Activated CD8-positive, alpha-beta T cell treated with anti-CD3 and anti-CD28 coated beads for 36 hours (primary cell): ENCODE measurements at regions not wholly inside any gene's neighbourhood (a gene's known extent, or its start where the extent isn't known, plus 50 kb on each side); places are given as distances from the start of the nearest gene placed in this dataset.

ENCODE experiments used
- ATAC-seq: fragments of 200-7000 bp; cut with Tn5 transposase; one replicate; pipeline ENCODE4 v1.10.0; 2021; ENCODE audit warnings: mild to moderate bottlenecking, moderate library complexity
- CTCF ChIA-PET: fragments of 350-600 bp; sonication (Branson Sonifier 250); formaldehyde crosslinking; loops from one replicate; lab custom pipeline; 2021; ENCODE audit warnings: antibody characterized with exemption; lab: Charles Lee
- POLR2A ChIA-PET: fragments of 350-600 bp; sonication (Branson Sonifier 250); formaldehyde crosslinking; loops from one replicate; lab custom pipeline; 2021; ENCODE audit warnings: antibody characterized with exemption; lab: Charles Lee
- DNase-seq: peaks from one replicate; pipeline ENCODE4 v3.0.0-alpha.2; 2020
- H3K27ac Mint-ChIP-seq: one replicate; pipeline ENCODE4 v1.8.0; 2021; ENCODE audit warnings: mild to moderate bottlenecking, mixed read lengths
- H3K27me3 Mint-ChIP-seq: one replicate; pipeline ENCODE4 v1.8.0; 2021; ENCODE audit warnings: mixed read lengths
- H3K36me3 Mint-ChIP-seq: one replicate; pipeline ENCODE4 v1.8.0; 2021; ENCODE audit warnings: low read depth, mixed read lengths
- H3K4me1 Mint-ChIP-seq: one replicate; pipeline ENCODE4 v1.8.0; 2021; ENCODE audit warnings: low read depth, mixed read lengths
- H3K4me3 Mint-ChIP-seq: one replicate; pipeline ENCODE4 v1.8.0; 2021; ENCODE audit warnings: mild to moderate bottlenecking, moderate library complexity, mixed read lengths
- H3K9me3 Mint-ChIP-seq: one replicate; pipeline ENCODE4 v1.8.0; 2021; ENCODE audit warnings: mixed read lengths
- intact Hi-C: fragments of 100-400 bp; cut with micrococcal nuclease; formaldehyde crosslinking; loops from one replicate; pipeline ENCODE4 v1.10.0; 2022
- TF ChIP-seq, protein P1 (sequence below): fragments of 200-600 bp; IDR thresholded peaks from one replicate; pipeline ENCODE4 v1.8.0; 2022; ENCODE audit warnings: antibody characterized with exemption, mild to moderate bottlenecking

DNA sequence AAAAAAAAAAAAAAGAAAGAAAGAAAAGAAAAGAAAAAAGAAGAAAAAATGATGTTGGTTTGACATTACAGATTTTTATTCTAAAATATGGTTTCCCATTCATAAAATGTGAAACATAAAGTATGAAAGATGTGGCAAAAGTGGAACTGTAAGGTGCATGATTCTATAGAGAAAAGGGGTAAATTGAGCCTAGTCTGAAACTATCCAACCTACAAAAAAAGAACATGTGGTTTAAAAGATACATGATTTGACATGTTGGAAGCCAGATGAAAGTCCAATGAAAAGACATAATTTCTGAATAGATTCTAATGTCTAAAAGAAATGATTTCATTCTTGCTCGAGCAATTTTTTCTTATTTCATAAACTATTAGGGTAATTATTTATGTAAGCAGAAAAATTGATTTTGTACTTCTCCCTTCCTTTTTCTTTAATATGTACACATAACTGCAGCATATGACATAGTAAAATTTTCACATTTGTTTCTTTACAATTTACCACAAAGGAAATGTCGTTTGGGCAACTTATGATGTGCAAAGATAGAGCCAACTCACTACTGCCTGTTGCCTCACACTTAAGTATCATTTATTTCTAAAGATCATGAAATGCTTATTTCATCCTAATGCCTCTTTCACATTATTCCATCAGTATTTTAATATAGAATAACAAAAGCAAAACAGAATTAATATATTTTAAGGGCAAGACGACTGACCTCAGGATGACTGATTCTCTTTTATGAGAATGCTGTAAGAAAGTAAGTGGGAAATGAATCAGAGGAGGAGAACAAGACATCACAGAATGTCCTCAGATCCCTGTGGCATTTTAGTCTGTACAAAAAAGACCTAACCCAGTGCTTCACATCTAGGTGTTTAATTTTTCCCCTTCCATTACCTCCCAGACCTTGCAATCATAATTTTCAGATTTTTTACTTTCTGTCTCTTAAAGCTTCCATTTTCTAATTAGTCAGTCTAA, 165.8 kb upstream of the HMCN1 start:
- ChIA-PET CTCF (interaction anchor here (1.2 to 2.5 kb wide), 4 partner anchors 26 to 101 kb away, joined by 3 to 10 read pairs (median 7); no protein-coding TSS in a partner anchor), POLR2A (no interaction called here)
- TF ChIP-seq, protein P1, sequence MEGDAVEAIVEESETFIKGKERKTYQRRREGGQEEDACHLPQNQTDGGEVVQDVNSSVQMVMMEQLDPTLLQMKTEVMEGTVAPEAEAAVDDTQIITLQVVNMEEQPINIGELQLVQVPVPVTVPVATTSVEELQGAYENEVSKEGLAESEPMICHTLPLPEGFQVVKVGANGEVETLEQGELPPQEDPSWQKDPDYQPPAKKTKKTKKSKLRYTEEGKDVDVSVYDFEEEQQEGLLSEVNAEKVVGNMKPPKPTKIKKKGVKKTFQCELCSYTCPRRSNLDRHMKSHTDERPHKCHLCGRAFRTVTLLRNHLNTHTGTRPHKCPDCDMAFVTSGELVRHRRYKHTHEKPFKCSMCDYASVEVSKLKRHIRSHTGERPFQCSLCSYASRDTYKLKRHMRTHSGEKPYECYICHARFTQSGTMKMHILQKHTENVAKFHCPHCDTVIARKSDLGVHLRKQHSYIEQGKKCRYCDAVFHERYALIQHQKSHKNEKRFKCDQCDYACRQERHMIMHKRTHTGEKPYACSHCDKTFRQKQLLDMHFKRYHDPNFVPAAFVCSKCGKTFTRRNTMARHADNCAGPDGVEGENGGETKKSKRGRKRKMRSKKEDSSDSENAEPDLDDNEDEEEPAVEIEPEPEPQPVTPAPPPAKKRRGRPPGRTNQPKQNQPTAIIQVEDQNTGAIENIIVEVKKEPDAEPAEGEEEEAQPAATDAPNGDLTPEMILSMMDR: no peak
- Mint-ChIP-seq H3K27me3 (no peaks in the 10 kb centered on the region), H3K9me3 (peaks cover 5% of the 10 kb centered on the region), H3K27ac (peak overlapping the region; percentile 59), H3K4me3 (no peak overlapping the region), H3K4me1 (peaks cover 53% of the 10 kb centered on the region), H3K36me3 (peaks cover 2% of the 10 kb centered on the region)
- ATAC-seq (peak; percentile 67), DNase-seq (no peak)
- intact Hi-C loops: loop anchor here (5.0 to 10.0 kb wide), 2 partner anchors 106 to 131 kb away; no protein-coding TSS in a partner anchor

DNA sequence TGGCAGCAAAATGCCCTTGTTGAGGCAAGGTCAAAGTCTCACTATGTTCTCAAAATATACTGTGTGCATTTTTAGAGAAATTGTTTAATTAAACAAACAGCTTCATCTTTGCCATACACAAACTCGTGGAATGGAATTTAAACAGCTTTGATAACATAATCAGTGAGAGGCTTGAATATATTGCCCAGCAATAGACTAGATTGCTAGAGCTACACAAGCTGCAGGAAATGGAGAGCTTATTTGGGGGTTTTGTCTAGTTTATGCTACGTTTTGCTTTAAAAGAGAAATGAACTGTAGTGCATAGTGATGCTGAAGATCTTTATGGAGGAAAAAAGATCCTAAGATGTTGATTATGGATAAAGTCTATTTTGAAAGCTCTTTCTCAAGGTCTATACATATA, 166.8 kb upstream of the HMCN1 start:
- H3K27me3 Mint-ChIP-seq: no peaks in the 10 kb centered on the region
- H3K36me3 Mint-ChIP-seq: peaks cover 2% of the 10 kb centered on the region
- peaks cover 55% of the 10 kb centered on the region for H3K4me1 Mint-ChIP-seq
- H3K27ac Mint-ChIP-seq: peak overlapping the region; percentile 86
- no peak overlapping the region for H3K4me3 Mint-ChIP-seq
- DNase-seq: no peak
- peaks cover 5% of the 10 kb centered on the region for H3K9me3 Mint-ChIP-seq
- intact Hi-C loops: loop anchor here (2.0 to 10.0 kb wide), 3 partner anchors 107 to 251 kb away; partner anchors contain the start of gene IVNS1ABP
- ChIA-PET CTCF (interaction anchor here (0.9 to 2.5 kb wide), 6 partner anchors 17 to 250 kb away, joined by 3 to 10 read pairs (median 4); partner anchors contain the start of gene IVNS1ABP), POLR2A (interaction anchor here (2.0 kb wide), 1 partner anchor 250 kb away, joined by 8 read pairs; the partner anchor contains the start of gene IVNS1ABP)
- no peak for ATAC-seq
- TF ChIP-seq, protein P1: no peak

DNA sequence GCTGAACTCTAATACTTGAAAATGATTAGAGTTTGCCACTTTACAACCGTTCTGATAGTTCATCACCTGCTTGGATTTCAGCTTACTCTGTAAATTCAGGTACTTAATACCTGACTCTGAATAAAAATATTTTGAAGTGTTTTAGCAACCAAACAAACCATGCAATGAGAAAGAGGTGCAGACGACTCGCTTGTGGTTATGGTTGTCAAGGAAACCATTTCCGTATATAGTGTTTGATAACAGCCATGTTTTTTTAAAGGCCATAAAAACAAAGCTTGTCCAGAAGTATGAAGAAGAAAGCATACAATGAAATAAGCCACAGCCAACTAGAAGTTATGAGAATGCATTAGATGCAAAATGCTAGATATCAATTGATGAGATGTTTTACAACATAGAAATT, 167.2 kb upstream of the HMCN1 start:
- Mint-ChIP-seq H3K27me3 (no peaks in the 10 kb centered on the region), H3K36me3 (peaks cover 2% of the 10 kb centered on the region), H3K4me3 (no peak overlapping the region), H3K9me3 (peaks cover 5% of the 10 kb centered on the region), H3K4me1 (peaks cover 59% of the 10 kb centered on the region), H3K27ac (peak overlapping the region; percentile 86)
- TF ChIP-seq, protein P1: no peak
- peak; percentile 65 for ATAC-seq
- DNase-seq: peak; percentile 68
- ChIA-PET POLR2A (interaction anchor here (2.0 kb wide), 1 partner anchor 249 kb away, joined by 8 read pairs; the partner anchor contains the start of gene IVNS1ABP), CTCF (interaction anchor here (0.9 to 2.5 kb wide), 6 partner anchors 16 to 250 kb away, joined by 3 to 10 read pairs (median 4); partner anchors contain the start of gene IVNS1ABP)
- intact Hi-C loops: loop anchor here (2.0 to 10.0 kb wide), 3 partner anchors 108 to 250 kb away; partner anchors contain the start of gene IVNS1ABP

DNA sequence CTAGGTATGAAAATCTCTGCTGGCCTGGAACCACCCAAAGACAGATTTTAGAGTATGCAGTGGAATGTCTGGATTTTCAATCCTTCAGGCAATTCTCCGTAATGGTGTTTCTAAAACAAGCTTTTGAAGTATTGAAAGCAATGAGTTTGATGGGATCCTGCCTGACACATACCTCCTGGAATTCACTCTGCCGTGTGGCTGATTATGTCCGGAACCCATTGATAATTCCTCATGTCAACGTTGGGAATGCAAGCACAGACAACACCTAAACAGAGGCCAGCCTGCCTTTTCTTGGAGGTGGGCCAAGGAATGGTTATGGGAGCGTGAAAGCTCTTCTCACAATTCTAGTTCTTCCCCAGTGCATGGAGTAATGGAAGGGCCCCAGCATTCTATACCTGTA, 168.9 kb upstream of the HMCN1 start:
- Mint-ChIP-seq H3K36me3 (no peaks in the 10 kb centered on the region), H3K27me3 (no peaks in the 10 kb centered on the region), H3K27ac (peak overlapping the region; percentile 22), H3K9me3 (peaks cover 5% of the 10 kb centered on the region), H3K4me3 (no peak overlapping the region), H3K4me1 (peaks cover 73% of the 10 kb centered on the region)
- intact Hi-C loops: loop anchor here (5.0 to 10.0 kb wide), 2 partner anchors 109 to 128 kb away; no protein-coding TSS in a partner anchor
- ChIA-PET POLR2A (interaction anchor here (1.2 kb wide), 1 partner anchor 162 kb away, joined by 3 read pairs; no protein-coding TSS in a partner anchor), CTCF (interaction anchor here (0.8 to 2.0 kb wide), 5 partner anchors 32 to 395 kb away, joined by 3 to 5 read pairs (median 3); no protein-coding TSS in a partner anchor)
- TF ChIP-seq, protein P1: no peak
- ATAC-seq (no peak), DNase-seq (no peak)
